LNCAP (cell line): ENCODE measurements at regions not wholly inside any gene's neighbourhood (a gene's known extent, or its start where the extent isn't known, plus 50 kb on each side); places are given as distances from the start of the nearest gene placed in this dataset.

ENCODE experiments used
- TF ChIP-seq, protein P1 (sequence below): fragments of 450-650 bp; IDR thresholded peaks from 2 replicates; pipeline ENCODE4 v1.5.1; 2017; ENCODE audit warnings: mild to moderate bottlenecking

DNA sequence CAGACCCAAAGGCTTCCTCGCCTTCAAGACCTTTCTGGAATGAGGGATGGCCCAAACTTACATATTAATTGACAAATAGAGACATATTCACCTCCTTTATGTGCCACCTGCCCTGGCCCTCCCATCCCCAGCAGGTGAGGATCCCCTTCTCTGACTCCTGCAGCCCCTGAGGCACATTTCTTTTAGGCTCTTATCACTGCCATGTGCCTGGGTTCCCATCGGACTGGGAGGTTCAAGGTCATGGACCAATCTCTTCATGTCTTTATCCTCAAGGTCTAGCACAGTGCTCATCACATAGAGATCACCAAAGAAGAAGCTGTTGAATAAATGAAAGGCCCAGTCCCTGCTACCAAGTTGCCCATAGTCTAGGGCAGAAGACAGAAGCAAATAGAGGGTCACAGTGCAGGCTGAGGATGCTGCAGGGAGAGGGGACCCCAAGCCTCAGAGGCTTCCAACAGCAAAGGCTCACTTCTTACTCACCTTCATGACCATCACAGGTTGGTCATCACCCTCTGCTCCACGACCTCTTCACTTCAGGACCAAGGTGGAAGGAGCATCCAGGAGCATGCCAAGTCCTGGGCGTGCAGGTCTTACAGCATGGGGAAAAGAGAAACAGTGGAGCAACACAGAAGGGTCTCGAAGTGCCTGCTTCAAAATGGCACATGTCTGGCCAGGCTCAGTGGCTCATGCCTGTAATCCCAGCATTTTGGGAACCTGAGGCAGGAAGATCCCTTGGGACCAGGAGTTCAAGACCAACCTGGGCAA is 193.9 kb downstream of the SMAD2 start:
- TF ChIP-seq, protein P1, sequence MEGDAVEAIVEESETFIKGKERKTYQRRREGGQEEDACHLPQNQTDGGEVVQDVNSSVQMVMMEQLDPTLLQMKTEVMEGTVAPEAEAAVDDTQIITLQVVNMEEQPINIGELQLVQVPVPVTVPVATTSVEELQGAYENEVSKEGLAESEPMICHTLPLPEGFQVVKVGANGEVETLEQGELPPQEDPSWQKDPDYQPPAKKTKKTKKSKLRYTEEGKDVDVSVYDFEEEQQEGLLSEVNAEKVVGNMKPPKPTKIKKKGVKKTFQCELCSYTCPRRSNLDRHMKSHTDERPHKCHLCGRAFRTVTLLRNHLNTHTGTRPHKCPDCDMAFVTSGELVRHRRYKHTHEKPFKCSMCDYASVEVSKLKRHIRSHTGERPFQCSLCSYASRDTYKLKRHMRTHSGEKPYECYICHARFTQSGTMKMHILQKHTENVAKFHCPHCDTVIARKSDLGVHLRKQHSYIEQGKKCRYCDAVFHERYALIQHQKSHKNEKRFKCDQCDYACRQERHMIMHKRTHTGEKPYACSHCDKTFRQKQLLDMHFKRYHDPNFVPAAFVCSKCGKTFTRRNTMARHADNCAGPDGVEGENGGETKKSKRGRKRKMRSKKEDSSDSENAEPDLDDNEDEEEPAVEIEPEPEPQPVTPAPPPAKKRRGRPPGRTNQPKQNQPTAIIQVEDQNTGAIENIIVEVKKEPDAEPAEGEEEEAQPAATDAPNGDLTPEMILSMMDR = no peak

DNA sequence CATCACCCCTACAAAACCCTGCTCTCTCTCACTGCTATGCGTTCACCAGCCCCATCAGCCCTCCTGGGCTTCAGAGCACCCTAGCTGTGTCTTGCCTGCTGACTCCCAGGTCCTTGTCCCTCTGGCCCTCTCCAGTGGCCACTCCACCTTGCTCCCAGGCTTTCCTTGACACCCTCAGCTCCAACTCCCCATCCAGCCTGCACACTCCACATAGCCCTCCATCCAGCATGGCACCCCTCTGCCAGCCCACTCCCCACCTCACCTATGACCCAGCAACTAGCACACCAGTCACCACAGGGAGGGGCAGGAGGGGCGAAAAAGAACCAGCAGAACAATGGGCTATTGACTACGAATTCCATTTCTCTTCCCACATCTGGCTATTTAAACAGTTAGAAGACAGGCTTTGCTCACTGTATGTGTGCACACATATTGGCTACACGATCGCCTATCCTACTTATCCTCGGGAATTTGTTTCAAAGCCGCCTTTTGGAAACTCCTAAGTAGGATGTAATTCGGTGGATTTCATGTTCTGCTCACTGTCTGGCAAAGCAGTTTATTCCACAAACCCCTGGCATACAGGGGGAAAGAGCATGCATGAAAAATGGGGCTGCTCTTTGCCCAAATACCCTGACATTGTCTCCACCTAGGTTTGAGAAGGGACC is 195.3 kb downstream of the SMAD2 start:
- TF ChIP-seq, protein P1 = no peak

DNA sequence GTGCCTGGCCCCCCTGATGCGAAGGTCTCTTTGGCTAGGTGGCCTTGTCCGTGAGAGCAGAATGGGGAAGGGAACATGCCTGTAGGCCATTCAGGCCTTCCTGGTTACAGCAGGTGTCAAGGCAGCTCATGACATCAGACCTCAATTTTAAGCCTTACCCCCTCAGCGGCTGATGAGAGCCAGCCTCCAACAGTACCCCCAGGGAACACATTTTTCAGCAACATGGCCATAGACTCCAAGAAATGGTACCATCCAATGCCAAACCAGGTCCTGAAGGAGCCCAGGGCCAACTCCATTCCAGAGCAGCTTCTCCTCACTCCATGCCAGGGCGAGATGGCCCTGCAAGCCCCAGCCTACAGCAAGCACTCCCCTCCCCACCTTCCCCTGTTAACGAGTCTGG is 199.2 kb downstream of the SMAD2 start:
- TF ChIP-seq, protein P1 = no peak

DNA sequence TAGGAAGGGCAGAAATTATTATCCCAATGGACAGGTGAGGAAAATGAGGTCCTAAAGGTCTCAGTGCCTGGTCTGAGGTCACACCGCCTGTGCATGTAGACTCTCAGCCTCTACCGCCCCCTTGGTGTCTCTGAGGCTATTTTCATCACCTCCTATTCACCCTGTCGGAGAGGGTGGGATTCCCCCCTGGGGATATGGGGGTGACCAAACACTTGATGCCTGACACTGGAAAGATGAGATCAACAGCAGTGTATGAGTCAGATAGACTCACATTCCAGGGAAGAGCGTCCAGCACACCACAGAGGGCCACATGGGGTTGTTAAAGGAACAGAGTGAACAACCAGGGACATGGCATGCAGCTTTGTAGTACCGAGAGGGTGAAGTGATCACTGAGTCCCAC is 199.7 kb downstream of the SMAD2 start:
- TF ChIP-seq, protein P1 = no peak

DNA sequence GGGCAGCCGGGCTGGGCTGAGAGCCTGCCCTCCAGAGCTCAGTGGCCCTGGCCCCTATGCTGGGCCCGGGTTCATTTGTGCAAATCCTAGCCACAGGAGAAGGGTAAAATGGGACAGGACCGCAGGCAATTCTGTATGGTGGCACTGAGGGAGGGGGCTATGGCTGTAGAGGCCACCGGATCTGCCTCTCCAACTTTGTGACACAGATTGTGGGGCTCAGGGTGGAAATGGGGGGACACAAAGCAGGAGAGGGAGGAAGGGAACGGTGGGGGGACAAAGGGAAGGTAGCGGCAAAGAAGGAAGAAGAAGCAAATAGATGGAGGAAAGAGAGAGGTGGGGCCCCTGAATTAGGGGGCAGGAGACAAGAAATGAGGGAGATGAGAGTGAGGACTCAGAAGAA is 201.1 kb downstream of the SMAD2 start:
- TF ChIP-seq, protein P1 = no peak

DNA sequence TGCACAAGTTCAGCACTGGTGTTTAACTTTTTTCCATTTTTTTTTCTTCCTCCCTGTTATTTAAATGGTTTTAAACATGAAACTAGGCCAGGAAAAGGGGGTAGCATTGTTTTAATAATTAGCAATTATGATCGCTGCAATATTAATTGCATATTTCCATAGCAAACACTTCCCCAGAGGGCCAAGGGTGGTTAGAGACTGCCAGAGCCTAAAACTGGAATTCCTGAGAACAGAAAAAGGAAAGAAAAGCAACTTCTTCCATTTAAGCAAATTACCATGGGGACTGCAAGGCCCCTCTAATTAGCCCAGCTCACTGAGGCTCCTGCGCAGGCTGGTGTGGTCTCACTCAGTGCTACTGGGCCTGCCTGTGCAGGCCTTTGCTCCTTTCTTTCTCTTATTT is 201.5 kb downstream of the SMAD2 start:
- TF ChIP-seq, protein P1 = no peak

DNA sequence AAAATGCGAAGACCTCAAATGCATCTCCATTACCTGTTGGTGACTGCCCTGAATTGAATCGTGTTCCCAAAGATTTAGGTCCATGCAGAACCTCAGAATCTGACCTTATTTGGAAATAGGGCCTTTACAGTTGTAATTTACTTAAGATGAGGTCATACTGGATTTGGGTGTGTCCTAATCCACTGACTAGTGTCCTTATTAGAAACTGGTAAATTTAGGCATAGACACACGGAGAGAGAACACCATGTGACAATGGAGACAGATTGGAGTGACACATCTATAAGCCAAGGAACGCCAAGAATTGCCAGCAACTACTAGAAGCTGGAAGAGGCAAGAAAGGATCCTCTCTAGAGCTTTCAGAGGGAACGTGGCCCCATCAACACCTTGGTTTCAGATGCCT is 203.1 kb downstream of the SMAD2 start:
- TF ChIP-seq, protein P1 = no peak
